Activated T-cell treated with anti-CD3 and anti-CD28 coated beads, Interleukin-2, amount 50 U/mL, for 48 hours (primary cell): ENCODE measurements at regions not wholly inside any gene's neighbourhood (a gene's known extent, or its start where the extent isn't known, plus 50 kb on each side); places are given as distances from the start of the nearest gene placed in this dataset.

Source experiments
- DNase-seq, 2 experiments: peaks; one replicate each; pipeline ENCODE4 v3.0.0-alpha.2; 2020

DNA sequence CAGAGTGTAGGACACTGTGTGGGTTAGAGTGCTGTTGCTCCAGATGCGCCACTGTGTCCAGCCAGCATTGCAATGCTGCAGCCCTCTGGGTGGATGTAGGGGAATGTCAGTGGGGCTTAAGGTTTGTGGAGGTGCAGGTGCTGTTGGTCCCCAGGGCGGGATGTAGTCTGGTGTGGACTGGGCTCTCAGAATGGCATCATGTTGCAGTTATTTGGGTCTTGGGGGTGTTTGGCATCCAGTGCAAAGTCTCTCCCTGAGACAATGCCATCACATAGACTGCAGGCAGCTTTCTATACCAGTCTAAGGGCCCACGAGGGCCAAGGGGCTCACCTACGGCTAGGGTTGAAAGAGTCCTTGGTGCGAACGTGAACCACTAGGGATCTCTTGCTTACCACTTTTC lies 275.3 kb downstream of the SOX11 start:
- no peak for DNase-seq

- no peak for DNase-seq
Measured at GRCh38 chr2:5969303-5969702, 277.1 kb downstream of the SOX11 start.

GRCh38 chr2:5970347-5970746 lies 278.2 kb downstream of the SOX11 start:
- DNase-seq: no peak

GRCh38 chr2:5974477-5974876 lies 282.3 kb downstream of the SOX11 start:
- DNase-seq: no peak

GRCh38 chr2:5975401-5975800 lies 283.2 kb downstream of the SOX11 start:
- no peak for DNase-seq

DNA sequence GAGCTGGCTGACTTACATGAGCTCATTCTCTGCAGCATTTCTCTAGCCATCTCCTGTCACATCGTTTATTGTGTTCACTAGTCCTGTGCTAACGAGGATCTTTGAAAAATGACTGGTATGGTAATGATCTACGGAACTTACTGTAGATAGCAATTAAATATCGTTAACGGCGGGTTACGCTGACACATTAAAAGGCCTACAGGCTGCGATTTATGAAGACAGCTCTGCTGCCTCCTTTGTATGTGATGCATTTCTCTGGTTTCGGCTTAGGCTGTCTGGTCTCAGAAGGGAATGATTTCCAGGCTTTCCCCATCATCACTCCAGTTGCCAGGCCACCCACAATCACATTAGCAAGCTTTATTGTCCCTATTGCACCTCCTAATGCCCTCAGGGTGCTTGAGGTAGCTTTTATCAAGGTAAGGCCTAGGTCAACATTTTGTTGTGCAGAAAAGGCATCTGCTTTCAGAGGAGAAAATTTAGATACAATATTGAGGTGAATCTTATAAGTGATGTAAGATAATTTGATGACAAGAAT lies 284.4 kb downstream of the SOX11 start:
- no peak for DNase-seq

GRCh38 chr2:5977477-5977876 lies 285.3 kb downstream of the SOX11 start:
- no peak for DNase-seq

DNA sequence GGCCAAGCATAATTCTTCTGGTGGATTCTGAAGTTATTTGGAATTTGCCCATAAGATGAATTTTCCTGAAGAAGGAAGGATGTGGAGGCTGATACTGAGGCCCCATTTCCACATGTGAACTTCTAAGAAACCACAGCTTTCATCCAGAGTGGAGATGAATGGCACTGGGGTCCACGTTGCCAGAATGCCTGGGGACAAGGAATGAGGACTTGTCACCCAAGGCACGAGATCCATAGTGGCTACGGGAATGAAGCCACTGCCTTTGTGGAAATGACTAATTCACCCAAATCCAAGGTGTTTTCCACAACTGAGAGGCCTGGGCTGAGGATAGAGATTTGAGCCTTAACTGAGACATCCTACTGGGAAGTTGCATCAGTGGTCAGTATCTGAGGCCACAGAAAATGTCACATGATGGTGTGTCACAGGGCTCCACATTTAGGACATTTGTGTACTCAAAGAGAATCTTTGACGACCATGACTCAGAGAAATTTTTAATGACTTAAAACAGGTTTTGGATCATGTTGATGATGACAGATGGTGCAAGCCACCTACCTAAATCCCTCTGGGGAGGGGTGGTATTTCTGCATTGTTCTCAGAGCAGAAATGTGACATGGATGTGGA lies 286.1 kb downstream of the SOX11 start:
- DNase-seq: no peak

- no peak for DNase-seq
Measured at GRCh38 chr2:5980450-5981190, 288.4 kb downstream of the SOX11 start.

DNA sequence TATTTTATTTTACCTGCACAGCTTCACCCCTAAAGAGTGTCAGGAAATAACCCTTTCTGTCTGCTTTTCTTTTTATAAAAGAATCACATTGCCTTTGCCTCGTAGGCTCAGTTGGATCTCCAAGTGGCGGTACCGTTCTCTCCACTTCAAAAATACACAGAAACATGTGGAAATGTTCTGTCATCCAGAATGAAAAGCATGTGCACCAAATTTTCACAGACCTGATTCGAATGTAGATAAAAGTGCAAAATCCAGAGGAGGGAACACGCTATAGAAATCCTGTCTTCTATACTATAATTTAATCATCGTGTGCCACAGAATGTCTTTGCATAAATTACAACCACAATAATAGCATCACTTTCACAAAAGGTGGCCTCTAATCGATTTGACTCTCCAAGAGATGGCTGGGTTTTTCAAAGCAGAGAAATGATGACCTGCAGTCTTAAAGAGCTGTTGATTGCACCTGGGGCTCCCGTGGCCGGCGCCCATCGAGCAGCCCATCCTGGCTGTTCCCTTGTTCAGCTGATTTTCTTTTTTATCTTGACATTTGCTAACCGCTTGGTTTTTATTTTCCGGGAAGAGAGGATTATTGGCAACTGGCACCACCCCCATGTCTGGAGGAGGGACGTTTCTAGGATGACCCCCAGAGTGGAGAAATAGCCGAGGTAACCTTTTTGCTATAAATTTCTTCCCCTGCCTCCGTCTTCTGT lies 290.2 kb downstream of the SOX11 start:
- DNase-seq: no peak

DNA sequence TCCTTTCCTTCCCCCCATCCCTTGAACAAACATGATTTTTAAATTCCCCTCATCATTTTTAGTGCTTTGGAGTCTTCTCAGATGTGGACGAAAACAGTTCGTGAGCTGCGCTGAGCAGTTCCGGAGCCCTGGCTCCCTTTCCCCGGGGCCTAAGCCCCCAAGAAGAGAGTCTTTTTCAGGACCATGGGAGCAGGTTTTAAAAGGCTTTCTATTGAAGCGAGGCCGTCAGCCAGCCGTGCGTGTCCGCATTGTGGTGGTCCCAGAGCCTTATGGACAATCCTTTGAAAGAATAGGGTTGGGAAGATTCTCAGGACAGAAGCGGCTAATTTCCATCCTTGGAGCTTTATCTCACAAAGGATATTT lies 290.7 kb downstream of the SOX11 start:
- DNase-seq: no peak

DNA sequence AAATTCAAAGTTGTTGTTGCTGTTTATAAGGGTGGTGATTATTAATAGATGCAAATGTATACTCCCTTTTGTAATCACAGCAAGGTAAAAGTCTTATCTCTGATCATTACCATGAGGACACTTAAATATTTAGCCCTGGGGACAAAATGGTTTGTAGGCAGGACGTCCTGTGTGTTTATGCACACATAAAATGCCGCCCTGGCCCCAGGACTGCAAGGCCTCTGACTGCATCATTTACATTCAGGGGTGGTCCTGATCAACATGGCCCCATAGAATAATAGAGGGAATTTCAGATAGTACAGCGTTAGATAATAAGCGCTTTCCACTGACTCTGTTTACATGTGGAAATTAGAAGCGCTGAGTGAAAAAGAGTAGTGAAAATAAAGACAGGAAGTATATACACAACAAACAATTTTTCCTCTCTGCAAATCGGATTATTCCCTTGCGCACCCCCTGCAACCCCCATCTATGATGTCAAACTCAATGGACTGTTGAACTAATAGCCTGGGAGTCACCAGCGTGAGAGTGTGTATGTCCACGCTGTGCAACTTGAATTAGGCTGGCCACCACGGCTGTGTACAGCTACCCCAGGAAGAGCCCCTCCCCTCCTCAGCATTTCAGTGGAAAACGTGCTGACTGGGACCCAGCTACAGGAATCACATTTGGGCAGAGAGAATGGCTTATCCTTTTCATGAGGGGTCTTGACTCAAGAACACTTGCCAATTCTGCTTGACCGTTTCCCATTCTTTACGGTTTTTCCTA lies 291.5 kb downstream of the SOX11 start:
- DNase-seq: no peak

DNA sequence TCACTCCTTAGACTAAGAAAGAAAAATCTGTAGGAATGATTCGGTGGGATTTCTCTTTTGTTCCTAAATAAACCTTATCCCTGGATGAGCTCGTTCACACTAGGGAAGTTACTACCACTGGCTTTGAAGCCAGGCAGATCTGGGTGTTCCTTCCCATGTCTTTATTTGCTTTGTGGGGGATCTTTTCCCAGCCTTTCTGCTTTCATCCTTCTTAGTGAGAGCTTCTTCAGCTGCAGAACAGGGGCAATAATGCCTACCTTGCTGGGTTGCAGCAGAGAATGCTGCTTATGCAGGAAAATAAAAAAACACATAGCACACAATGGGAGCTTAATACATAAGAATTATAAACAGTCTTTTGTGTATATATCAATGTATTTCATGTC lies 292.1 kb downstream of the SOX11 start:
- no peak for DNase-seq

GRCh38 chr2:5984946-5985345 lies 292.8 kb downstream of the SOX11 start:
- DNase-seq: no peak

GRCh38 chr2:5985536-5986385 lies 293.6 kb downstream of the SOX11 start:
- DNase-seq: no peak

GRCh38 chr2:5986801-5987787 lies 294.9 kb downstream of the SOX11 start:
- no peak for DNase-seq

- DNase-seq: no peak
Measured at GRCh38 chr2:5988120-5988519, 295.9 kb downstream of the SOX11 start.

DNA sequence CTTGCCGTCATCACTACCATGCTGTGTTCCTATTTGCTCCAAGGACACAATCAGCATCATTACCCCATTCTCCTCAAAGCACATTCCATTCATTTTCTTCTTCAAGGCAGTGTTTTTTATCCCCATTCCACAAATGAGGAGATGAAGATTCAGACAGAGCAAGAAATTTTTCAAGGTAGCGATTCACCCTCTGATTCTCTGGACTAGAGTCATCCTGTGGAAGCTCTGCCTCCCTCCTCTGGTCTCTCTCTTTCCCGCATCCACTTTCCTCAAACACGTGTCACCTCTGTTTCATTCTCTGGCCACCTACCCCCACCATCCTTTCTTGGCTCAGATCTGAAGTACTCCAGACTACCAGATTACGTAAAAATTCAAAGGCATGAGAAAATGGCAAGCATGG lies 297.9 kb downstream of the SOX11 start:
- DNase-seq: no peak

DNA sequence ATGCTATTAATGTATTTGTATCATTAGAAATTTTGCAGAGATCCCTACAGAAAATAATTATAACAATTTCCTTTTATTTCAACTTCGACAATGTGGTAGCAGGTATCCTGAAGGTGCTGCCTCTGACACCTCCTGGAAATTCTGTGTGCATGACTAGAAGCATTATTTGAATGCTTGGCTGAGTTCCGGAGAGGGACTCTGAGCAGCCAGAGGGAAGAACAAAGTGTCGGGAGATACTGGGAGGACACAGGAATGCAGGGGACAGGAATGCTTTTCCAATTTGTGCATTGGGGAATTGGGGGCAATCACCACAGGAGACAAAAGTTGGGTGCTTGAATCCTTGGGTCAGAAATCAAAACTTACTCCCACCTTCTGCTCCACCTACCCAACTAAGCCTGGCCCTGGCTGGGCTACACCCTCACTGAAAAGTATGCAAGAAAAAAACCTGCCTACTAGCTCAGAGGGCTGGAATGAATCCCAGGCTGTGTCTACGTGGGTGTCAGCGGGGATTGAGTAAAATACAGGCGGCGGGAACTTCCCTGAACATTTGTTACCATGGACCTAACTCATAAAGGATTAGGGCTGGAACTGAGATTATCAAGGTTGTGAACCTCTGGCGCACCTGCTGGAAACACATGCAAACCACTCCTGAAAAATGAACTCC lies 299.3 kb downstream of the SOX11 start:
- no peak for DNase-seq

DNA sequence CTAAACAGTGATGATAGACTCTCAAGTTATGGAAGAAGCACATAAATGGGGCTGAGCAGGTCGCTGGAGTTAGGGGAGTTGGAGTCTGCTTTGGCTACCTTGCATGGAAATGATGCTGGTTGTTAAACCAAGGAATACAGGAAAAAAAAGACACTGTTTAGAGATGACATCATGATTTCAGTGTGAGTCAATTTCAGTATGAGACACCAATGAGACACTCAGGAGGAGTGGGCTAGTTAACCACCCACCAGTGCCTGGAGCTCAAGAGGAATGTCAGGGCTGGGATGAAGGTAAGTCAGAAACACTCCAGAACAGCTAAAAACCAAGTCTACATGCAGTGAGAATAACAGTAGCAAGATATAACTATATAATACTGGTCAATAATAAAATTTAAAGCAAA lies 303.6 kb downstream of the SOX11 start:
- DNase-seq: no peak
